GM12878 (cell line): ENCODE measurements at regions not wholly inside any gene's neighbourhood (a gene's known extent, or its start where the extent isn't known, plus 50 kb on each side); places are given as distances from the start of the nearest gene placed in this dataset.

Source experiments
- ATAC-seq: fragments of 200-7000 bp; cut with Tn5 transposase; 3 replicates; pipeline ENCODE4 v1.9.1; 2020; ENCODE audit warnings: mild to moderate bottlenecking, moderate library complexity
- BruUV-seq: library from RNA; stranded (reverse); fragments of 400-500 nt; replicated peaks from 2 replicates; lab custom pipeline; 2021; lab: Mats Ljungman, UMichigan
- CTCF ChIA-PET: fragments of 300-600 bp; sonication (Branson Sonifier 250); formaldehyde crosslinking; extraction: SDS; loops from one replicate; lab custom pipeline; 2021; ENCODE audit warnings: inconsistent platforms; lab: Yijun Ruan, JAX
- POLR2A ChIA-PET: fragments of 350-600 bp; formaldehyde crosslinking; extraction: SDS; loops from one replicate; lab custom pipeline; 2021; ENCODE audit warnings: inconsistent platforms; lab: Charles Lee
- RAD21 ChIA-PET: fragments of 300-600 bp; sonication (Branson Sonifier 250); formaldehyde crosslinking; loops from one replicate; lab custom pipeline; 2023; ENCODE audit warnings: antibody characterized with exemption; ENCODE audit not compliant: unreplicated experiment; lab: Charles Lee
- SMC1A ChIA-PET: fragments of 300-600 bp; sonication (Branson Sonifier 250); formaldehyde crosslinking; loops from one replicate; lab custom pipeline; 2023; ENCODE audit not compliant: unreplicated experiment, uncharacterized antibody; lab: Charles Lee
- DNase-seq: peaks from one replicate; pipeline ENCODE4 v3.0.0-alpha.2; 2011; ENCODE audit warnings: low read depth, low spot score
- FAIRE-seq: peaks from 3 replicates; lab custom pipeline; 2011; peaks lifted over from hg19 to GRCh38; lab: Jason Lieb, UNC
- H2AFZ ChIP-seq: 2 replicates; pipeline ENCODE4 v1.6.0; 2011; ENCODE audit warnings: low read depth, low read length, control low read depth; ENCODE audit not compliant: control insufficient read depth
- H3K27ac ChIP-seq: 2 replicates; pipeline ENCODE4 v1.5.1; 2011; ENCODE audit warnings: control low read depth; ENCODE audit not compliant: control insufficient read depth, insufficient read depth
- H3K27me3 ChIP-seq, 2 experiments: replicated peaks in 1 of 2; 2 replicates each; pipeline versions ENCODE4 v1.6.0 to v1.6.1; 2011; ENCODE audit warnings: low read length in 1 of 2; ENCODE audit not compliant: control insufficient read depth in 2 of 2, insufficient read depth in 2 of 2
- H3K36me3 ChIP-seq, 2 experiments: 2 replicates each; pipeline ENCODE4 v1.5.1; 2011; ENCODE audit warnings: low read length in 1 of 2; ENCODE audit not compliant: control insufficient read depth in 2 of 2, insufficient read depth in 2 of 2
- H3K4me1 ChIP-seq: 2 replicates; pipeline ENCODE4 v1.6.1; 2011; ENCODE audit warnings: mild to moderate bottlenecking, low read length, moderate library complexity, mixed read lengths; ENCODE audit not compliant: control insufficient read depth, insufficient read depth
- H3K4me2 ChIP-seq: 2 replicates; pipeline ENCODE4 v1.6.0; 2011; ENCODE audit warnings: control low read depth; ENCODE audit not compliant: control insufficient read depth, insufficient read depth
- H3K4me3 ChIP-seq: fragments of 200-600 bp; sonication (generic); 2 replicates; pipeline ENCODE4 v1.5.1; 2016
- H3K79me2 ChIP-seq: 2 replicates; pipeline ENCODE4 v1.6.0; 2011; ENCODE audit warnings: low read length; ENCODE audit not compliant: control insufficient read depth, insufficient read depth
- H3K9ac ChIP-seq: 2 replicates; pipeline ENCODE4 v1.8.0; 2011; ENCODE audit warnings: low read length, control low read depth, mixed read lengths; ENCODE audit not compliant: control insufficient read depth, insufficient read depth
- H3K9me3 ChIP-seq: replicated peaks from 3 replicates; pipeline ENCODE4 v1.5.1; 2011; ENCODE audit warnings: mild to moderate bottlenecking, low read length; ENCODE audit not compliant: control insufficient read depth, insufficient read depth
- H4K20me1 ChIP-seq: 2 replicates; pipeline ENCODE4 v1.6.0; 2011; ENCODE audit not compliant: control insufficient read depth, insufficient read depth
- CHD2 ChIP-seq: IDR thresholded peaks from 2 replicates; pipeline ENCODE4 v1.6.1; 2011; ENCODE audit warnings: low read depth, low read length, improper control_type of control experiment, borderline replicate concordance
- DPF2 ChIP-seq: fragments of 450-650 bp; IDR thresholded peaks from 2 replicates; pipeline ENCODE4 v1.6.1; 2017; ENCODE audit warnings: mild to moderate bottlenecking
- HDAC2 ChIP-seq: fragments of 200-600 bp; sonication (generic); IDR thresholded peaks from 2 replicates; pipeline ENCODE4 v1.6.1; 2017
- NBN ChIP-seq: fragments of 450-650 bp; IDR thresholded peaks from 2 replicates; pipeline ENCODE4 v1.6.1; 2016
- RBBP5 ChIP-seq: fragments of 200-600 bp; sonication (generic); conservative IDR thresholded peaks from 2 replicates; pipeline ENCODE4 v1.6.1; 2016
- SMAD5 ChIP-seq: IDR thresholded peaks from 2 replicates; pipeline ENCODE4 v1.6.1; 2016; ENCODE audit warnings: antibody characterized with exemption, low read depth
- SREBF1 ChIP-seq: IDR thresholded peaks from 2 replicates; pipeline ENCODE4 v1.6.1; 2012; ENCODE audit warnings: mild to moderate bottlenecking, low read length
- STAT3 ChIP-seq: IDR thresholded peaks from 2 replicates; pipeline ENCODE4 v1.6.1; 2011; ENCODE audit warnings: low read depth, low read length, improper control_type of control experiment
- SUZ12 ChIP-seq: fragments of 200-600 bp; sonication (generic); IDR thresholded peaks from one replicate; pipeline ENCODE4 v1.6.1; 2018; ENCODE audit warnings: antibody characterized with exemption, mild to moderate bottlenecking; ENCODE audit not compliant: unreplicated experiment
- WGBS: methylation state at CpG from one replicate; pipeline ENCODE4 v1.1.6; 2016; ENCODE audit warnings: low lambda C conversion rate; ENCODE audit not compliant: insufficient replicate concordance, insufficient coverage; ENCODE audit errors: missing lambda C conversion rate; 5-methylcytosine and 5-hydroxymethylcytosine counted together
- in situ Hi-C: fragments of 300-500 bp; cut with MboI; formaldehyde crosslinking; loops from 9 replicates; pipeline ENCODE4 v1.14.3; 2018; ENCODE audit warnings: mixed read lengths
- intact Hi-C: fragments of 100-400 bp; cut with micrococcal nuclease; formaldehyde crosslinking; loops from one replicate; pipeline ENCODE4 v1.14.2; 2022; ENCODE audit not compliant: unreplicated experiment
- TF ChIP-seq, protein P1 (sequence below), 3 experiments: IDR thresholded peaks in 2 of 3; conservative IDR thresholded peaks in 1 of 3; 2 replicates each; pipeline ENCODE4 v1.5.1; 2011; ENCODE audit warnings: low read depth in 3 of 3, low read length in 3 of 3, mild to moderate bottlenecking in 3 of 3, control low read depth in 2 of 3, moderate library complexity in 2 of 3, inconsistent platforms in 1 of 3, mixed read lengths in 1 of 3; ENCODE audit not compliant: control insufficient read depth in 2 of 3, insufficient read depth in 1 of 3; ENCODE audit errors: extremely low read depth in 1 of 3
- TF ChIP-seq, protein P2 (sequence below): IDR thresholded peaks from 2 replicates; pipeline ENCODE4 v1.6.1; 2012; ENCODE audit warnings: low read depth, low read length, improper control_type of control experiment
- TF ChIP-seq, protein P3 (sequence below): fragments of 450-650 bp; IDR thresholded peaks from 2 replicates; pipeline ENCODE4 v1.6.1; 2014; ENCODE audit warnings: mild to moderate bottlenecking
- TF ChIP-seq, protein P4 (sequence below): IDR thresholded peaks from 2 replicates; pipeline ENCODE4 v1.6.1; 2011; ENCODE audit warnings: borderline replicate concordance, low read depth, mild to moderate bottlenecking, moderate library complexity, low read length; ENCODE audit not compliant: insufficient read depth, poor library complexity, severe bottlenecking

DNA sequence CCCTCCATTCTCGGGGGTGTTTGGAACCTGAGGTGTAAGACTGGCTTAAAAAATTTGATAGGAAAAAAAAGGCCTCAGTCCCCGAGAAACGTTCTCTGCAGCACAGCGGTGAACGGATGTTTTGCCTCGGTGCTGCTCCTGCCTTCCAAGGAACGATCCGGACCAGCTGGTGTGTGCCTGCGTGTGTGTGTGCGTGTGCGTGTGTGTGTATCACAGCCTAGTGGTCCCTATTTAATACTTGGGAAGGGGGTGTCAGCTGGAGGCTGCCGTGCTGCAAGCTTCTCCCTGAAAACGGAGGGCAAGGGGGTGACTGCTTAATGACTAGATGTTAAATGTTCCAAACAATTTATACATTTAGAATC is 76.9 kb downstream of the LHX2 start:
- ChIA-PET RAD21 (interaction anchor here (1.3 to 1.9 kb wide), 4 partner anchors 8 to 198 kb away, joined by 4 to 5 read pairs (median 4); no protein-coding TSS in a partner anchor), POLR2A (interaction anchor here (1.0 to 1.9 kb wide), 3 partner anchors 8 to 451 kb away, joined by 3 to 5 read pairs (median 3); no protein-coding TSS in a partner anchor), CTCF (interaction anchor here (1.8 to 2.2 kb wide), 2 partner anchors 33 to 48 kb away, joined by 5 to 6 read pairs; no protein-coding TSS in a partner anchor), SMC1A (interaction anchor here (1.1 to 2.0 kb wide), 6 partner anchors 29 to 451 kb away, joined by 3 to 9 read pairs (median 6); no protein-coding TSS in a partner anchor)
- intact Hi-C loops (no loop called here), in situ Hi-C loops (no loop called here)
- Histone ChIP-seq H3K9me3 (no peaks in the 10 kb centered on the region; the same call in 2 of the 3 replicates), H2AFZ (no peak overlapping the region), H3K9ac (no peak overlapping the region), H3K36me3 (no peaks in the 10 kb centered on the region), H3K79me2 (no peaks in the 10 kb centered on the region), H4K20me1 (no peaks in the 10 kb centered on the region), H3K4me2 (no peak overlapping the region), H3K27me3 (no peaks in the 10 kb centered on the region), H3K4me3 (no peak overlapping the region), H3K4me1 (peaks cover 3% of the 10 kb centered on the region; the same call in 1 of the 2 replicates), H3K27ac (no peak overlapping the region)
- ATAC-seq = no peak
- WGBS = 84% methylated on average over 13 of the region's 13 CpGs
- DNase-seq = no peak
- TF ChIP-seq, protein P1, sequence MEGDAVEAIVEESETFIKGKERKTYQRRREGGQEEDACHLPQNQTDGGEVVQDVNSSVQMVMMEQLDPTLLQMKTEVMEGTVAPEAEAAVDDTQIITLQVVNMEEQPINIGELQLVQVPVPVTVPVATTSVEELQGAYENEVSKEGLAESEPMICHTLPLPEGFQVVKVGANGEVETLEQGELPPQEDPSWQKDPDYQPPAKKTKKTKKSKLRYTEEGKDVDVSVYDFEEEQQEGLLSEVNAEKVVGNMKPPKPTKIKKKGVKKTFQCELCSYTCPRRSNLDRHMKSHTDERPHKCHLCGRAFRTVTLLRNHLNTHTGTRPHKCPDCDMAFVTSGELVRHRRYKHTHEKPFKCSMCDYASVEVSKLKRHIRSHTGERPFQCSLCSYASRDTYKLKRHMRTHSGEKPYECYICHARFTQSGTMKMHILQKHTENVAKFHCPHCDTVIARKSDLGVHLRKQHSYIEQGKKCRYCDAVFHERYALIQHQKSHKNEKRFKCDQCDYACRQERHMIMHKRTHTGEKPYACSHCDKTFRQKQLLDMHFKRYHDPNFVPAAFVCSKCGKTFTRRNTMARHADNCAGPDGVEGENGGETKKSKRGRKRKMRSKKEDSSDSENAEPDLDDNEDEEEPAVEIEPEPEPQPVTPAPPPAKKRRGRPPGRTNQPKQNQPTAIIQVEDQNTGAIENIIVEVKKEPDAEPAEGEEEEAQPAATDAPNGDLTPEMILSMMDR (IDR thresholded peaks at IDR 0.05 in 2 of 3, conservative IDR thresholded peaks at IDR 0.05 in 1 of 3; ENCODE audit: control insufficient read depth in 2 of 3, extremely low read depth in 1 of 3, insufficient read depth in 1 of 3, low read depth in 3 of 3, low read length in 3 of 3) = no peak
- no peak for TF ChIP-seq SREBF1
- no peak for TF ChIP-seq SMAD5
- no peak for TF ChIP-seq DPF2
- TF ChIP-seq STAT3 = no peak
- TF ChIP-seq CHD2 = no peak
- TF ChIP-seq, protein P2, sequence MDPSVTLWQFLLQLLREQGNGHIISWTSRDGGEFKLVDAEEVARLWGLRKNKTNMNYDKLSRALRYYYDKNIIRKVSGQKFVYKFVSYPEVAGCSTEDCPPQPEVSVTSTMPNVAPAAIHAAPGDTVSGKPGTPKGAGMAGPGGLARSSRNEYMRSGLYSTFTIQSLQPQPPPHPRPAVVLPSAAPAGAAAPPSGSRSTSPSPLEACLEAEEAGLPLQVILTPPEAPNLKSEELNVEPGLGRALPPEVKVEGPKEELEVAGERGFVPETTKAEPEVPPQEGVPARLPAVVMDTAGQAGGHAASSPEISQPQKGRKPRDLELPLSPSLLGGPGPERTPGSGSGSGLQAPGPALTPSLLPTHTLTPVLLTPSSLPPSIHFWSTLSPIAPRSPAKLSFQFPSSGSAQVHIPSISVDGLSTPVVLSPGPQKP = no peak
- TF ChIP-seq, protein P3, sequence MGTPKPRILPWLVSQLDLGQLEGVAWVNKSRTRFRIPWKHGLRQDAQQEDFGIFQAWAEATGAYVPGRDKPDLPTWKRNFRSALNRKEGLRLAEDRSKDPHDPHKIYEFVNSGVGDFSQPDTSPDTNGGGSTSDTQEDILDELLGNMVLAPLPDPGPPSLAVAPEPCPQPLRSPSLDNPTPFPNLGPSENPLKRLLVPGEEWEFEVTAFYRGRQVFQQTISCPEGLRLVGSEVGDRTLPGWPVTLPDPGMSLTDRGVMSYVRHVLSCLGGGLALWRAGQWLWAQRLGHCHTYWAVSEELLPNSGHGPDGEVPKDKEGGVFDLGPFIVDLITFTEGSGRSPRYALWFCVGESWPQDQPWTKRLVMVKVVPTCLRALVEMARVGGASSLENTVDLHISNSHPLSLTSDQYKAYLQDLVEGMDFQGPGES = no peak
- TF ChIP-seq, protein P4, sequence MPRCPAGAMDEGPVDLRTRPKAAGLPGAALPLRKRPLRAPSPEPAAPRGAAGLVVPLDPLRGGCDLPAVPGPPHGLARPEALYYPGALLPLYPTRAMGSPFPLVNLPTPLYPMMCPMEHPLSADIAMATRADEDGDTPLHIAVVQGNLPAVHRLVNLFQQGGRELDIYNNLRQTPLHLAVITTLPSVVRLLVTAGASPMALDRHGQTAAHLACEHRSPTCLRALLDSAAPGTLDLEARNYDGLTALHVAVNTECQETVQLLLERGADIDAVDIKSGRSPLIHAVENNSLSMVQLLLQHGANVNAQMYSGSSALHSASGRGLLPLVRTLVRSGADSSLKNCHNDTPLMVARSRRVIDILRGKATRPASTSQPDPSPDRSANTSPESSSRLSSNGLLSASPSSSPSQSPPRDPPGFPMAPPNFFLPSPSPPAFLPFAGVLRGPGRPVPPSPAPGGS = no peak
- TF ChIP-seq NBN = no peak
- TF ChIP-seq HDAC2 = no peak
- no peak for TF ChIP-seq SUZ12
- TF ChIP-seq RBBP5 = no peak
- no TSS peak for BruUV-seq
- FAIRE-seq = no peak
